Body of pancreas (tissue), 4 donors: ENCODE measurements at regions not wholly inside any gene's neighbourhood (a gene's known extent, or its start where the extent isn't known, plus 50 kb on each side); places are given as distances from the start of the nearest gene placed in this dataset.
"Not testable (repeated sequence)": the region's sequence is repeated elsewhere in the genome, so short reads cannot be mapped to it uniquely, and the experiment has no call there.

Source experiments
- ATAC-seq: fragments of 150-250 bp; one replicate; pipeline ENCODE4 v1.9.1; 2016
- DNase-seq, 4 donors: peaks; one replicate each; pipeline ENCODE4 v3.0.0-alpha.2; 2019
- H3K27ac ChIP-seq, 4 donors: fragments of 200-600 bp; sonication (generic); 1 replicate in 3 of 4; 2 replicates in 1 of 4; pipeline versions ENCODE4 v1.5.1 to v1.6.1; 2016 to 2019; ENCODE audit warnings: mild to moderate bottlenecking in 1 of 4, mixed read lengths in 1 of 4, moderate library complexity in 1 of 4
- H3K27me3 ChIP-seq, 2 donors: fragments of 200-600 bp; sonication (generic); one replicate each; pipeline ENCODE4 v1.6.0; 2016; ENCODE audit warnings: mild to moderate bottlenecking in 1 of 2
- H3K36me3 ChIP-seq, 2 donors: fragments of 200-600 bp; sonication (generic); replicated peaks in 1 of 2; 2 replicates each; pipeline ENCODE4 v1.5.1; 2016; ENCODE audit warnings: low read depth in 2 of 2; ENCODE audit not compliant: insufficient read depth in 1 of 2
- H3K4me1 ChIP-seq: fragments of 200-600 bp; sonication (generic); one replicate; pipeline ENCODE4 v1.6.0; 2016
- H3K4me3 ChIP-seq, 2 donors: fragments of 200-600 bp; sonication (generic); 1 replicate in 1 of 2; 2 replicates in 1 of 2; pipeline ENCODE4 v1.5.1; 2016 to 2019
- H3K9me3 ChIP-seq, 3 donors: fragments of 200-600 bp; sonication (generic); 1 replicate in 2 of 3; 2 replicates in 1 of 3; pipeline ENCODE4 v1.5.1; 2016
- POLR2A ChIP-seq, 3 donors: fragments of 450-650 bp; IDR thresholded peaks; one replicate each; pipeline ENCODE4 v1.6.1; 2016; ENCODE audit warnings: antibody characterized with exemption in 3 of 3, mild to moderate bottlenecking in 2 of 3
- WGBS, 2 donors: methylation state at CpG; one replicate each; pipeline ENCODE4 v1.1.5; 2017; 5-methylcytosine and 5-hydroxymethylcytosine counted together
- intact Hi-C: fragments of 100-400 bp; cut with DNase I; formaldehyde crosslinking; loops from one replicate; pipeline ENCODE4 v1.15.1; 2023
- TF ChIP-seq, protein P1 (sequence below), 7 experiments: fragments of 450-650 bp in 4 of 7; fragments of 200-600 bp in 3 of 7; sonication (generic) in 3 of 7; IDR thresholded peaks; one replicate each; pipeline ENCODE4 v1.5.1; 2016 to 2019; ENCODE audit warnings: antibody characterized with exemption in 7 of 7

DNA sequence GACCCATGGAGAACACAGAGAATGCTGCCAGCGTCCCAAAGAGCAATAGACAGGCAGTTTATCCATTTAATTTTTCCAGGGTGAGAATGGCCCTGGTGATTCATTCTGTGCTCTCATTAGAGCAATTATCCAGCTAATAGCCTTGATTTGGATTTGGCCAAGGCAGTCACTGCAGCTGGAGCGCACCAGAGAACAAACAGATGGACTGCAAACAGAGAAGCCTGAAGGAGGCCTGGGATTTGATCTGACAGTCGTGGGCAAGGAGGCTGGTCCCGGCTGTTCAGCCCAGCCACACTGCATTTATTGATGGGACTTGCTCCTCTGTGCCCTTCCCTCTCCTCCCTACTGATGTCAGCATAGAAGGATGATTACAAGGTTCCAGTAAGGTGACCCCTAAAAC is 353.9 kb upstream of the C1orf174 start:
- intact Hi-C loops = no loop called here
- no peak for ATAC-seq
- Histone ChIP-seq H3K9me3 (peaks cover 0 to 9% (median 0%) of the 10 kb centered on the region in 3 donors), H3K4me3 (no peak overlapping the region), H3K4me1 (no peaks in the 10 kb centered on the region), H3K27ac (no peak overlapping the region), H3K27me3 (no peaks in the 10 kb centered on the region), H3K36me3 (no peaks in the 10 kb centered on the region)
- WGBS, 2 donors = 42 to 47% methylated on average over 4 of the region's 4 CpGs
- TF ChIP-seq POLR2A (IDR thresholded peaks at IDR 0.05) = no peak
- TF ChIP-seq, protein P1, sequence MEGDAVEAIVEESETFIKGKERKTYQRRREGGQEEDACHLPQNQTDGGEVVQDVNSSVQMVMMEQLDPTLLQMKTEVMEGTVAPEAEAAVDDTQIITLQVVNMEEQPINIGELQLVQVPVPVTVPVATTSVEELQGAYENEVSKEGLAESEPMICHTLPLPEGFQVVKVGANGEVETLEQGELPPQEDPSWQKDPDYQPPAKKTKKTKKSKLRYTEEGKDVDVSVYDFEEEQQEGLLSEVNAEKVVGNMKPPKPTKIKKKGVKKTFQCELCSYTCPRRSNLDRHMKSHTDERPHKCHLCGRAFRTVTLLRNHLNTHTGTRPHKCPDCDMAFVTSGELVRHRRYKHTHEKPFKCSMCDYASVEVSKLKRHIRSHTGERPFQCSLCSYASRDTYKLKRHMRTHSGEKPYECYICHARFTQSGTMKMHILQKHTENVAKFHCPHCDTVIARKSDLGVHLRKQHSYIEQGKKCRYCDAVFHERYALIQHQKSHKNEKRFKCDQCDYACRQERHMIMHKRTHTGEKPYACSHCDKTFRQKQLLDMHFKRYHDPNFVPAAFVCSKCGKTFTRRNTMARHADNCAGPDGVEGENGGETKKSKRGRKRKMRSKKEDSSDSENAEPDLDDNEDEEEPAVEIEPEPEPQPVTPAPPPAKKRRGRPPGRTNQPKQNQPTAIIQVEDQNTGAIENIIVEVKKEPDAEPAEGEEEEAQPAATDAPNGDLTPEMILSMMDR (IDR thresholded peaks at IDR 0.05) = no peak
- no peak for DNase-seq

DNA sequence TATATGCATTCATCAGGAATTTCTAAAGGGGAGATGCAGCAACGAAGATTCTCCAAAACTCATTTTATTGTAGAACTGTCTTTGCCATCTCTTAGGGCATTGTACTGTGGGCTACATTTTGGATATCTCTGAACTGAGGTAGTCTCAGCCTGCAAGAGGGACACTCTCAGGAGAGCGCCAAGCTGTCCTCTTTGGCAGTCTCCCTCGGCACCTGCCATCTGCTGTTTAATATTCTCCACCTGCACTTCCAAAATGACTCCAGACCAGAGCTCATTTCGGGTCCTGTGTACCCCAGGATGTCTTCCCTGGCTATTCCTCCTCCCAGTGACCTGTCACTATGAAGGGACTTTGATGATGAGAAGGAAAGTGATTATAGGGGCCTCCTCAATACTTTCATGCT is 356.3 kb upstream of the C1orf174 start:
- H3K27me3 ChIP-seq = no peaks in the 10 kb centered on the region
- no peak overlapping the region for H3K4me3 ChIP-seq
- no peak overlapping the region for H3K27ac ChIP-seq
- H3K36me3 ChIP-seq = no peaks in the 10 kb centered on the region
- TF ChIP-seq POLR2A (IDR thresholded peaks at IDR 0.05) = no peak
- TF ChIP-seq, protein P1 (IDR thresholded peaks at IDR 0.05) = no peak
- no peak for ATAC-seq
- H3K9me3 ChIP-seq = peaks cover 0 to 13% (median 0%) of the 10 kb centered on the region in 3 donors
- intact Hi-C loops = no loop called here
- WGBS, 2 donors = 53 to 59% methylated on average over 4 of the region's 4 CpGs
- no peaks in the 10 kb centered on the region for H3K4me1 ChIP-seq
- no peak for DNase-seq

DNA sequence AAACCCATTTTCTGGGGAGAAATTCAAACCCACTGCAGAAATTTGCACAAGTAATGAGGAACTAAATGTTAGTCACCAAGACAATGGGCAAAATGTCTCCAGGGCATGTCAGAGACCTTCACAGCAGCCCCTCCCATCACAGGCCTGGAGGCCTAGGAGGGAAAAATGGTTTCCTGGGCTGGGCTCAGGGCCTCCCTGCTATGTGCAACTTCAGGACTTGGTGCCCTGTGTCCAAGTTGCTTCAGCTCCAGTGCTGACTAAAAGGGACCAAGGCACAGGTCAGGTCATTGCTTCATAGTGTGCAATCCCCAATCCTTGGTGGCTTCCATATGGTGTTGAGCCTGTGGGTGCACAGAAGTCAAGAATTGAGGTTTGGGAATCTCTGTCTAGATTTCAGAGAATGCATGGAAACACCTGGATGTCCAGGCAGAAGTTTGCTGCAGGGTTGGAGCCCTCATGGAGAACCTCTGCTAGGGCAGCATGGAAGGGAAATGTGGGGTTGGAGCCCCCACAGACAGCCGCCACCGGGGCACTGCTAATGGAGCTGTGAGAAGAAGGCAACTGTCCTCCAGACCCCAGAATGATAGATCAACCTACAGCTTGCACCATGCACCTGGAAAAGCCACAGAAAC is 358.2 kb upstream of the C1orf174 start:
- H3K27ac ChIP-seq, ATAC-seq, H3K4me3 ChIP-seq, H3K36me3 ChIP-seq, H3K4me1 ChIP-seq, H3K27me3 ChIP-seq, intact Hi-C loops, DNase-seq: not testable (repeated sequence)
- H3K9me3 ChIP-seq = peaks cover 0 to 13% (median 0%) of the 10 kb centered on the region in 3 donors
- WGBS, 2 donors = 48 to 74% methylated on average over 2 of the region's 2 CpGs

GRCh38 chr1:4261327-4261726 is 361.3 kb upstream of the C1orf174 start:
- DNase-seq = no peak
- Histone ChIP-seq H3K4me1 (no peaks in the 10 kb centered on the region), H3K4me3 (no peak overlapping the region), H3K36me3 (no peaks in the 10 kb centered on the region), H3K27me3 (no peaks in the 10 kb centered on the region), H3K9me3 (peaks cover 0 to 13% (median 0%) of the 10 kb centered on the region in 3 donors), H3K27ac (no peak overlapping the region)
- 48 to 64% methylated on average over 2 of the region's 2 CpGs for WGBS, 2 donors
- ATAC-seq = no peak
- no peak for TF ChIP-seq POLR2A (IDR thresholded peaks at IDR 0.05)
- TF ChIP-seq, protein P1 (IDR thresholded peaks at IDR 0.05) = no peak
- intact Hi-C loops = no loop called here

DNA sequence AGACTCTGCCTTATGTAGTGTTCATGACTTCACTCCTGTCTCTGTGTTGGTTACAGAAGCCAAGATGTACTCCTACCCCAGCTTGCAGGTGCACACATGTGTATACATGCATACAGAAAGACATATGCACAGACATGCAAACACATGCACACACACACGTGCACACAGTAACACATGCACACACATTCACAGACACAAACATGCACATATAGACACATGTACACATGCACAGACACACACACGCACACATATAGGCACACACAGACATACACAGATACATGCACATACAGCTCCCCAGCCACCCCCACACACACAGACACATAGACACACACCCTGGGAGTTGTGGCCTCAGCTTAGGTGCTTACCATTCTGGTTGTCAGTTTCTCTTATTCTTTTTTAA is 362.6 kb upstream of the C1orf174 start:
- intact Hi-C loops = no loop called here
- ATAC-seq = no peak

More for the DNA sequence above, 362.6 kb upstream of the C1orf174 start:
- no peak for DNase-seq
- TF ChIP-seq, protein P1 (IDR thresholded peaks at IDR 0.05) = no peak
- TF ChIP-seq POLR2A (IDR thresholded peaks at IDR 0.05) = no peak
- Histone ChIP-seq H3K27ac (no peak overlapping the region), H3K4me3 (no peak overlapping the region), H3K4me1 (peaks cover 6% of the 10 kb centered on the region), H3K36me3 (no peaks in the 10 kb centered on the region), H3K9me3 (peaks cover 0 to 13% (median 0%) of the 10 kb centered on the region in 3 donors), H3K27me3 (no peaks in the 10 kb centered on the region)
- WGBS, 2 donors = 78 to 83% methylated on average over 2 of the region's 2 CpGs
